ENCODE measurements at regions not wholly inside any gene's neighbourhood (a gene's known extent, or its start where the extent isn't known, plus 50 kb on each side); places are given as distances from the start of the nearest gene placed in this dataset.

DNA sequence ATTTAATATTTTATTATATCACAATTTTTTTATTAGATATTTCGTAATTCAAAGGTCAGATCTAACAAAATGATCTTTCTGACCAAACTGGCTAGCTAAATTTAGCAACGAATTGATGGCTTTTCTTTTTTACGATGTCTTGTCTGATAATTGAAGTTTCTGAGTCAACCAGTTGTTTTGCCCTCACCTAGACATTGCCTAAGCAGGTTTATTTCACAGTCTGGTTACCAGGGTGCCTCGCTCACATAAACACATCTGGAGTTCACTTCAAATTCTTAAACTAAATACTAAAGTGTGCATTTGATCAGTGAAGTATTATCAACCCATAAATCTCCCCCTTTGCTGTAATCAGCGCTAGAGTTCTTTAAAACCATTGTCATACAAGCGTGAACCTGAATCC, 448.3 kb downstream of the TLE4 start:
- no peaks in the 10 kb centered on the region for H3K36me3 Mint-ChIP-seq (ENCODE audit: low read depth)
- ATAC-seq (no peak), DNase-seq (no peak)
- no peaks in the 10 kb centered on the region for H3K9me3 Mint-ChIP-seq (ENCODE audit: insufficient read depth)
- no peaks in the 10 kb centered on the region for H3K27me3 Mint-ChIP-seq (ENCODE audit: low read depth)
- CTCF ChIA-PET: no interaction called here
- H3K4me1 Mint-ChIP-seq (ENCODE audit: low read depth): no peaks in the 10 kb centered on the region
- no peak overlapping the region for H3K27ac Mint-ChIP-seq
- POLR2A ChIA-PET: no interaction called here
- H3K4me3 Mint-ChIP-seq: no peak overlapping the region

DNA sequence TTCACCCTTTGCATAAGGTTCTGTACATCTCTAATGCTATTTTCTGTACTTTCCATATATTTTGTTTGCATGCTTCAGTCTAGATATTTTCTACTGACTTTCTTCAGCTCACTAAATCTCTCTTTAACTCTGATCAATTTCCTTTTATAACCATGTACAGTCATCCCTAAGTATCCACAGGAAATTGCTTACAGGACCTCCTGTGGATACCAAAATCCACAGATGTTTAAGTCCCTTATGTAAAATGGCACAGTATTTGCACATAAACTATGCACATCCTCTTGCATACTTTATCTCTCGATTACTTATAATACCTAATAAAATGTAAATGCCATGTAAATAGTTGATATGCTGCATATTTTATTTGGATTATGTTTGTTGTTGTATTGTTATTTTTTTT, 442.1 kb downstream of the TLE4 start:
- no peaks in the 10 kb centered on the region for H3K36me3 Mint-ChIP-seq (ENCODE audit: low read depth)
- no peak overlapping the region for H3K4me3 Mint-ChIP-seq
- H3K9me3 Mint-ChIP-seq (ENCODE audit: insufficient read depth): peaks cover 5% of the 10 kb centered on the region
- ATAC-seq (no peak), DNase-seq (no peak)
- no peak overlapping the region for H3K27ac Mint-ChIP-seq
- H3K4me1 Mint-ChIP-seq (ENCODE audit: low read depth): no peaks in the 10 kb centered on the region
- ChIA-PET POLR2A (no interaction called here), CTCF (no interaction called here)
- H3K27me3 Mint-ChIP-seq (ENCODE audit: low read depth): no peaks in the 10 kb centered on the region

- no peak for ATAC-seq
- CTCF ChIA-PET: no interaction called here
- Mint-ChIP-seq H3K4me1 (ENCODE audit: low read depth) (no peaks in the 10 kb centered on the region), H3K36me3 (ENCODE audit: low read depth) (no peaks in the 10 kb centered on the region), H3K4me3 (no peak overlapping the region), H3K27ac (no peak overlapping the region), H3K9me3 (ENCODE audit: insufficient read depth) (peaks cover 5% of the 10 kb centered on the region), H3K27me3 (ENCODE audit: low read depth) (no peaks in the 10 kb centered on the region)
- POLR2A ChIA-PET: no interaction called here
- DNase-seq: no peak
Observed at GRCh38 chr9:80012557-80013330, 441.0 kb downstream of the TLE4 start.

- ATAC-seq (no peak), DNase-seq (no peak)
- Mint-ChIP-seq H3K9me3 (ENCODE audit: insufficient read depth) (peaks cover 5% of the 10 kb centered on the region), H3K27ac (no peak overlapping the region), H3K36me3 (ENCODE audit: low read depth) (no peaks in the 10 kb centered on the region), H3K4me3 (no peak overlapping the region), H3K4me1 (ENCODE audit: low read depth) (no peaks in the 10 kb centered on the region), H3K27me3 (ENCODE audit: low read depth) (no peaks in the 10 kb centered on the region)
- POLR2A ChIA-PET: no interaction called here
- CTCF ChIA-PET: no interaction called here
Observed at GRCh38 chr9:80009204-80009603, 437.4 kb downstream of the TLE4 start.

DNA sequence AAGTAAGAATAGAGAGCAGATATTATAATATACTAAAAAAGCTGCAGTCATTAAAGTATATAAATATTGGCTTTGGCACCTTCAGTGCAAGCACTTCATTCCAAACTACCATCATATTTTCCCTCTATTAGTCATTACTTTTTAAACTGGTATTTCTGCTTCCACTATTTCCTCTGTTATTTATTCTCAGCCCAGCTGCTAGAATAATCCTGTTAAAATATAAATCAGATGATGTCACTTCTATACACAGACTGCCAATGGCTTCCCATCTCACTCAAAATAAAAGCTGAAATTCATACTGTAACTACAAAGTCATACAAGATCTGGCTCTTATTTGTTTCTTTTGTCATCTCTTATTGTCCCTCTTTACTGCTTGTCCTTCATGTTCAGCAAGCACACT, 432.9 kb downstream of the TLE4 start:
- H3K9me3 Mint-ChIP-seq (ENCODE audit: insufficient read depth): no peaks in the 10 kb centered on the region
- no peak overlapping the region for H3K4me3 Mint-ChIP-seq
- ChIA-PET POLR2A (no interaction called here), CTCF (no interaction called here)
- H3K4me1 Mint-ChIP-seq (ENCODE audit: low read depth): no peaks in the 10 kb centered on the region
- ATAC-seq: no peak
- H3K27me3 Mint-ChIP-seq (ENCODE audit: low read depth): no peaks in the 10 kb centered on the region
- DNase-seq: no peak
- H3K27ac Mint-ChIP-seq: no peak overlapping the region
- H3K36me3 Mint-ChIP-seq (ENCODE audit: low read depth): no peaks in the 10 kb centered on the region

- Mint-ChIP-seq H3K27ac (no peak overlapping the region), H3K4me1 (ENCODE audit: low read depth) (no peaks in the 10 kb centered on the region), H3K27me3 (ENCODE audit: low read depth) (no peaks in the 10 kb centered on the region), H3K9me3 (ENCODE audit: insufficient read depth) (no peaks in the 10 kb centered on the region), H3K4me3 (no peak overlapping the region), H3K36me3 (ENCODE audit: low read depth) (no peaks in the 10 kb centered on the region)
- POLR2A ChIA-PET: no interaction called here
- ATAC-seq: no peak
- CTCF ChIA-PET: no interaction called here
- DNase-seq: no peak
Observed at GRCh38 chr9:79990536-79990935, 418.8 kb downstream of the TLE4 start.

GRCh38 chr9:79989079-79989478, 417.3 kb downstream of the TLE4 start:
- no peak overlapping the region for H3K4me3 Mint-ChIP-seq
- H3K9me3 Mint-ChIP-seq (ENCODE audit: insufficient read depth): no peaks in the 10 kb centered on the region
- no peak for ATAC-seq
- no peaks in the 10 kb centered on the region for H3K36me3 Mint-ChIP-seq (ENCODE audit: low read depth)
- H3K27ac Mint-ChIP-seq: no peak overlapping the region
- no peak for DNase-seq
- H3K27me3 Mint-ChIP-seq (ENCODE audit: low read depth): no peaks in the 10 kb centered on the region
- ChIA-PET CTCF (no interaction called here), POLR2A (no interaction called here)
- no peaks in the 10 kb centered on the region for H3K4me1 Mint-ChIP-seq (ENCODE audit: low read depth)

DNA sequence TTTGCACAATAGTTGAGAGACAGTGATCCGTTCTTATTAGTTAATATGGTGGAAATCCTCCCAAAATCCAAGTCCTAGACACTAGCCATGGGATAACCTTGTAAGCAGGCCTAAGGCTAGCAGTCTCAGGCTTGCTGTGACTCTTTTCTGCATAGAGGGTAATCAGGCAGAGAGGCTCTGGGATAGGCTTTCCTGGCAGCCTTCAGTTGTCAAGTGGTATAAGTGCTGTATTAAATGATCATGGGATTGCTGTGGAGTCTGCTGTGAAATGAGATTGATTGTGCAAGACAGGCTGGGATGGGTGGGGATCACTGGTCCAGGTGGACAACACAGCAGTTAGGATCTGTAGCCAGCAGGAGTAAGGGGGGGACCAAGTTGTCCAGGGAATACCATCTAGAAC, 416.4 kb downstream of the TLE4 start:
- POLR2A ChIA-PET: no interaction called here
- CTCF ChIA-PET: no interaction called here
- Mint-ChIP-seq H3K27me3 (ENCODE audit: low read depth) (no peaks in the 10 kb centered on the region), H3K4me3 (no peak overlapping the region), H3K4me1 (ENCODE audit: low read depth) (no peaks in the 10 kb centered on the region), H3K9me3 (ENCODE audit: insufficient read depth) (no peaks in the 10 kb centered on the region), H3K27ac (no peak overlapping the region), H3K36me3 (ENCODE audit: low read depth) (no peaks in the 10 kb centered on the region)
- ATAC-seq (no peak), DNase-seq (no peak)

GRCh38 chr9:79986437-79986836, 414.7 kb downstream of the TLE4 start:
- H3K36me3 Mint-ChIP-seq (ENCODE audit: low read depth): no peaks in the 10 kb centered on the region
- no peaks in the 10 kb centered on the region for H3K4me1 Mint-ChIP-seq (ENCODE audit: low read depth)
- no peak for ATAC-seq
- ChIA-PET CTCF (no interaction called here), POLR2A (no interaction called here)
- no peaks in the 10 kb centered on the region for H3K9me3 Mint-ChIP-seq (ENCODE audit: insufficient read depth)
- DNase-seq: no peak
- H3K27ac Mint-ChIP-seq: no peak overlapping the region
- H3K4me3 Mint-ChIP-seq: no peak overlapping the region
- H3K27me3 Mint-ChIP-seq (ENCODE audit: low read depth): peaks cover 2% of the 10 kb centered on the region

DNA sequence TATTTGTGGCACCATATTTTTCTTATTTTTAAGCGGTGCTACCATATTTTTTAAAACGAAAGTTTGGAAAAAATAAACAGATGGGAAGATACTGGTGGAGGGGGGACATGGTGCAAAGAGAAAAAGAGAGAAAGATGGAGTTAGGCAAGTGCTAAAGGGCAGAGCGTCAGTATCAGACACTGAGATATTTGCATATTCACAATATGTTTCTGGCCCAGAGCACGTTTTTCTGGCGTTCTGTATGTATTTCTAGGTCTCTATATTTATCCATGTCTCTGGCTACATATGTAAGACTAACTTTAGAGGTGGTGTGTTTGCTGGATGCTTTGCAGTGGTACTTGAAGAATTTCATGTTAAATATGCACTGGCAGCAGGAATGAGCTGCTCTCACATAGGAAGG, 414.0 kb downstream of the TLE4 start:
- Mint-ChIP-seq H3K9me3 (ENCODE audit: insufficient read depth) (no peaks in the 10 kb centered on the region), H3K4me1 (ENCODE audit: low read depth) (no peaks in the 10 kb centered on the region), H3K27me3 (ENCODE audit: low read depth) (peaks cover 5% of the 10 kb centered on the region), H3K4me3 (no peak overlapping the region), H3K36me3 (ENCODE audit: low read depth) (no peaks in the 10 kb centered on the region), H3K27ac (no peak overlapping the region)
- ChIA-PET POLR2A (no interaction called here), CTCF (no interaction called here)
- no peak for DNase-seq
- no peak for ATAC-seq

- DNase-seq (no peak), ATAC-seq (no peak)
- H3K36me3 Mint-ChIP-seq (ENCODE audit: low read depth): no peaks in the 10 kb centered on the region
- no peaks in the 10 kb centered on the region for H3K4me1 Mint-ChIP-seq (ENCODE audit: low read depth)
- H3K27ac Mint-ChIP-seq: no peak overlapping the region
- ChIA-PET CTCF (no interaction called here), POLR2A (no interaction called here)
- H3K27me3 Mint-ChIP-seq (ENCODE audit: low read depth): peaks cover 5% of the 10 kb centered on the region
- H3K9me3 Mint-ChIP-seq (ENCODE audit: insufficient read depth): no peaks in the 10 kb centered on the region
- H3K4me3 Mint-ChIP-seq: no peak overlapping the region
Observed at GRCh38 chr9:79985264-79985663, 413.5 kb downstream of the TLE4 start.

DNA sequence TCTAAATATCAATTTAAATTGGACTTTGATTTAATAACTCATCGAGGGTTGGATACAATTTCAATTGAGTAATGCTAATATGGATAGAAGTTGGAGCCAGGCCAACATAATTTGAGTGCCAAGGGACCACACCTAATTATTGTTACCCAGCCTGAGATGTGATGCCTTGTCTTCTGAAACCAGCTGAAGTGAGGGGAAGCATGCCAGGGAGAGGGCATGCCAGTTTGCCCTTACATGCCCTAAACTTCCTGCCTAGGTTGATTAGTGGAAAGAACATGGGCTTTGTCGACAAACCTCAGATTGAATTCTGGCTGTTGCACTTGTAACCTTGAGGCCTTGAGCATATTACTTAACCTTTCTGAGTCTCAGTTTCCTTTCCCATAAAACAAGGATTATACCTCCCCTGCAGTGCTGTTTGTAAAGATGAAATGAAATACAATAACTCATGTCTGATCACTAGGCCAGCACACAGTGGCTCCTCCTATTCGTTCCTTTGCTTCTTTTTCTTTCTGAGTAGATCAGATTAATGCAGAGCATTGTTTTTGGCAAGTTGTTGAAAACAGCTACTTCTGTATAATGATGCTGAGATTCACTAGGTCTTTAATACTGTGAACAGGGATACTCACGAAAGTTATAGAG, 412.8 kb downstream of the TLE4 start:
- ChIA-PET CTCF (no interaction called here), POLR2A (no interaction called here)
- H3K4me3 Mint-ChIP-seq: no peak overlapping the region
- peaks cover 5% of the 10 kb centered on the region for H3K27me3 Mint-ChIP-seq (ENCODE audit: low read depth)
- H3K9me3 Mint-ChIP-seq (ENCODE audit: insufficient read depth): no peaks in the 10 kb centered on the region
- H3K36me3 Mint-ChIP-seq (ENCODE audit: low read depth): no peaks in the 10 kb centered on the region
- H3K4me1 Mint-ChIP-seq (ENCODE audit: low read depth): no peaks in the 10 kb centered on the region
- DNase-seq (no peak), ATAC-seq (no peak)
- no peak overlapping the region for H3K27ac Mint-ChIP-seq

- H3K27ac Mint-ChIP-seq: no peak overlapping the region
- no peaks in the 10 kb centered on the region for H3K36me3 Mint-ChIP-seq (ENCODE audit: low read depth)
- POLR2A ChIA-PET: no interaction called here
- ATAC-seq (no peak), DNase-seq (no peak)
- H3K4me1 Mint-ChIP-seq (ENCODE audit: low read depth): no peaks in the 10 kb centered on the region
- H3K9me3 Mint-ChIP-seq (ENCODE audit: insufficient read depth): no peaks in the 10 kb centered on the region
- no peak overlapping the region for H3K4me3 Mint-ChIP-seq
- peaks cover 11% of the 10 kb centered on the region for H3K27me3 Mint-ChIP-seq (ENCODE audit: low read depth)
- CTCF ChIA-PET: no interaction called here
Observed at GRCh38 chr9:79980432-79980831, 408.7 kb downstream of the TLE4 start.
